H1 (cell line): ENCODE measurements at regions not wholly inside any gene's neighbourhood (a gene's known extent, or its start where the extent isn't known, plus 50 kb on each side); places are given as distances from the start of the nearest gene placed in this dataset.

Source experiments
- CTCF ChIA-PET: fragments of 300-600 bp; sonication (Branson Sonifier 250); formaldehyde crosslinking; loops from one replicate; lab custom pipeline; 2021; ENCODE audit not compliant: partially characterized antibody; lab: Charles Lee
- POLR2A ChIA-PET: fragments of 300-600 bp; sonication (Branson Sonifier 250); formaldehyde crosslinking; loops from one replicate; lab custom pipeline; 2021; ENCODE audit warnings: inconsistent platforms; ENCODE audit not compliant: partially characterized antibody; lab: Charles Lee
- DNase-seq, 2 experiments: peaks; one replicate each; pipeline versions ENCODE4 v3.0.0 to v3.0.0-alpha.2; 2010 to 2022; ENCODE audit warnings: low spot score in 2 of 2, low read depth in 1 of 2, mixed read lengths in 1 of 2
- FAIRE-seq: peaks from 2 replicates; lab custom pipeline; 2011; peaks lifted over from hg19 to GRCh38; lab: Jason Lieb, UNC
- H2AFZ ChIP-seq: 2 replicates; pipeline ENCODE4 v1.8.1; 2012; ENCODE audit warnings: low read length, inconsistent platforms
- H2AK5ac ChIP-seq: 2 replicates; pipeline ENCODE4 v1.6.1; 2013; ENCODE audit warnings: low read depth, low read length
- H2BK120ac ChIP-seq: replicated peaks from 2 replicates; pipeline ENCODE3; 2013; ENCODE audit warnings: low read depth, low read length, inconsistent platforms
- H2BK12ac ChIP-seq: 2 replicates; pipeline ENCODE4 v1.6.1; 2013; ENCODE audit warnings: low read depth, low read length
- H2BK15ac ChIP-seq: 2 replicates; pipeline ENCODE4 v1.6.1; 2013; ENCODE audit warnings: low read length
- H2BK20ac ChIP-seq: 2 replicates; pipeline ENCODE4 v1.6.1; 2013; ENCODE audit warnings: low read length
- H2BK5ac ChIP-seq: 2 replicates; pipeline ENCODE4 v1.6.1; 2013; ENCODE audit warnings: low read depth, low read length
- H3K14ac ChIP-seq: 2 replicates; pipeline ENCODE4 v1.6.1; 2013; ENCODE audit warnings: inconsistent platforms; ENCODE audit not compliant: insufficient read length
- H3K18ac ChIP-seq: 2 replicates; pipeline ENCODE4 v1.6.1; 2013; ENCODE audit warnings: low read length; ENCODE audit errors: extremely low read depth
- H3K23ac ChIP-seq: 2 replicates; pipeline ENCODE4 v1.6.1; 2013; ENCODE audit warnings: inconsistent platforms; ENCODE audit not compliant: insufficient read length
- H3K23me2 ChIP-seq: 2 replicates; pipeline ENCODE4 v1.6.1; 2013; ENCODE audit warnings: low read depth, low read length
- H3K27ac ChIP-seq: 2 replicates; pipeline ENCODE4 v1.6.1; 2011; ENCODE audit warnings: low read depth, low read length, inconsistent platforms
- H3K27me3 ChIP-seq, 4 experiments: replicated peaks in 1 of 4; 1 replicate in 1 of 4; 2 replicates in 3 of 4; pipeline versions ENCODE4 v1.6.1 to v1.8.1; 2011 to 2013; ENCODE audit warnings: low read length in 3 of 4, mild to moderate bottlenecking in 3 of 4, inconsistent platforms in 2 of 4, mixed read lengths in 2 of 4, moderate library complexity in 1 of 4; ENCODE audit not compliant: control insufficient read depth in 3 of 4, insufficient read depth in 3 of 4; ENCODE audit errors: extremely low read depth in 1 of 4
- H3K36me3 ChIP-seq, 4 experiments: 2 replicates each; pipeline versions ENCODE4 v1.6.1 to v1.8.1; 2011 to 2013; ENCODE audit warnings: mild to moderate bottlenecking in 4 of 4, low read length in 3 of 4, moderate library complexity in 2 of 4, control low read depth in 1 of 4, inconsistent platforms in 1 of 4; ENCODE audit not compliant: insufficient read depth in 4 of 4, control insufficient read depth in 2 of 4
- H3K4ac ChIP-seq: replicated peaks from 2 replicates; pipeline ENCODE3; 2013; ENCODE audit warnings: low read length, low read depth, mixed read lengths, inconsistent platforms; ENCODE audit not compliant: insufficient read length
- H3K4me1 ChIP-seq, 4 experiments: replicated peaks in 1 of 4; 1 replicate in 1 of 4; 2 replicates in 3 of 4; pipeline versions ENCODE4 v1.6.1 to v1.8.1; 2011 to 2013; ENCODE audit warnings: low read length in 3 of 4, inconsistent platforms in 2 of 4, mixed read lengths in 1 of 4; ENCODE audit not compliant: insufficient read depth in 4 of 4, control insufficient read depth in 3 of 4
- H3K4me2 ChIP-seq, 2 experiments: 2 replicates each; pipeline versions ENCODE4 v1.6.1 to v1.8.1; 2011 to 2013; ENCODE audit warnings: low read depth in 2 of 2, low read length in 2 of 2, control low read depth in 1 of 2, inconsistent platforms in 1 of 2, mild to moderate bottlenecking in 1 of 2; ENCODE audit not compliant: insufficient read depth in 1 of 2
- H3K4me3 ChIP-seq, 4 experiments: fragments of 200-600, 300-600 bp in 1 of 4; sonication (generic), shearing (Covaris generic), sonication (Bioruptor Twin) in 1 of 4; 2 replicates each; pipeline versions ENCODE4 v1.5.1 to v1.8.1; 2011 to 2016; ENCODE audit warnings: low read length in 4 of 4, low read depth in 3 of 4, control low read depth in 2 of 4, inconsistent platforms in 2 of 4, mild to moderate bottlenecking in 2 of 4, mixed read lengths in 1 of 4, moderate library complexity in 1 of 4; ENCODE audit not compliant: insufficient read depth in 2 of 4; ENCODE audit errors: extremely low read depth in 1 of 4
- H3K56ac ChIP-seq: replicated peaks from 2 replicates; pipeline ENCODE3; 2013; ENCODE audit warnings: low read depth, mild to moderate bottlenecking, mixed read lengths, low read length, inconsistent platforms; ENCODE audit not compliant: insufficient read length
- H3K79me1 ChIP-seq: 2 replicates; pipeline ENCODE4 v1.6.1; 2013; ENCODE audit warnings: low read depth, low read length, control low read depth
- H3K79me2 ChIP-seq, 2 experiments: 2 replicates each; pipeline versions ENCODE4 v1.6.1 to v1.8.1; 2012 to 2013; ENCODE audit warnings: low read length in 2 of 2, mild to moderate bottlenecking in 2 of 2, inconsistent platforms in 1 of 2; ENCODE audit not compliant: insufficient read depth in 2 of 2, control insufficient read depth in 1 of 2
- H3K9ac ChIP-seq, 4 experiments: replicated peaks in 1 of 4; 1 replicate in 1 of 4; 2 replicates in 3 of 4; pipeline versions ENCODE4 v1.6.1 to v1.8.1; 2011 to 2013; ENCODE audit warnings: low read depth in 3 of 4, low read length in 3 of 4, control low read depth in 2 of 4, mild to moderate bottlenecking in 2 of 4, moderate library complexity in 2 of 4, inconsistent platforms in 1 of 4; ENCODE audit errors: extremely low read depth in 1 of 4
- H3K9me3 ChIP-seq, 2 experiments: 2 replicates each; pipeline versions ENCODE4 v1.6.1 to v1.8.1; 2012 to 2013; ENCODE audit warnings: mild to moderate bottlenecking in 2 of 2, moderate library complexity in 2 of 2, control low read depth in 1 of 2, inconsistent platforms in 1 of 2, low read depth in 1 of 2, low read length in 1 of 2, mixed read lengths in 1 of 2; ENCODE audit not compliant: insufficient read depth in 2 of 2
- H4K20me1 ChIP-seq, 2 experiments: replicated peaks in 1 of 2; 2 replicates each; pipeline versions ENCODE3 to v1.8.1; 2011 to 2013; ENCODE audit warnings: inconsistent platforms in 2 of 2, low read length in 2 of 2, mild to moderate bottlenecking in 1 of 2; ENCODE audit not compliant: insufficient read depth in 2 of 2, control insufficient read depth in 1 of 2
- H4K5ac ChIP-seq: 2 replicates; pipeline ENCODE4 v1.6.1; 2013; ENCODE audit warnings: low read length, low read depth, mixed read lengths, inconsistent platforms; ENCODE audit not compliant: insufficient read length
- H4K8ac ChIP-seq: 2 replicates; pipeline ENCODE4 v1.8.0; 2013; ENCODE audit warnings: mild to moderate bottlenecking, moderate library complexity, low read length, inconsistent platforms; ENCODE audit not compliant: insufficient read depth; ENCODE audit errors: extremely low read depth
- H4K91ac ChIP-seq: replicated peaks from 2 replicates; pipeline ENCODE3; 2013; ENCODE audit warnings: low read length, mixed read lengths, inconsistent platforms; ENCODE audit not compliant: insufficient read length
- ASH2L ChIP-seq: fragments of 200-600, 300-600 bp; sonication (generic); IDR thresholded peaks from one replicate; pipeline ENCODE4 v1.7.1; 2017; ENCODE audit warnings: low read length
- CBX5 ChIP-seq: fragments of 300-800, 300-1000 bp; sonication (generic); IDR thresholded peaks from 2 replicates; pipeline ENCODE4 v1.7.1; 2016; ENCODE audit warnings: antibody characterized with exemption, low read length, low read depth
- E2F6 ChIP-seq: IDR thresholded peaks from 2 replicates; pipeline ENCODE4 v1.6.1; 2012; ENCODE audit warnings: inconsistent platforms
- EP300 ChIP-seq, 2 experiments: IDR thresholded peaks; 1 replicate in 1 of 2; 2 replicates in 1 of 2; pipeline ENCODE4 v1.6.1; 2011 to 2012; ENCODE audit warnings: low read depth in 2 of 2, low read length in 2 of 2, mild to moderate bottlenecking in 2 of 2, borderline replicate concordance in 1 of 2, inconsistent platforms in 1 of 2, moderate library complexity in 1 of 2
- MAFK ChIP-seq: IDR thresholded peaks from 2 replicates; pipeline ENCODE4 v1.6.1; 2012; ENCODE audit warnings: low read depth, mild to moderate bottlenecking, improper control_type of control experiment, low read length
- NANOG ChIP-seq: IDR thresholded peaks from 2 replicates; pipeline ENCODE4 v1.6.1; 2011; ENCODE audit warnings: low read length, low read depth, mild to moderate bottlenecking, inconsistent platforms; ENCODE audit not compliant: insufficient read depth, poor library complexity, severe bottlenecking
- RFX5 ChIP-seq: IDR thresholded peaks from 2 replicates; pipeline ENCODE4 v1.6.1; 2011; ENCODE audit warnings: low read depth, low read length, improper control_type of control experiment, borderline replicate concordance
- SAP30 ChIP-seq: fragments of 300-600 bp; sonication (generic); IDR thresholded peaks from 2 replicates; pipeline ENCODE4 v1.7.1; 2012; ENCODE audit warnings: low read length, moderate library complexity, mild to moderate bottlenecking, inconsistent platforms; ENCODE audit not compliant: insufficient read depth, insufficient replicate concordance
- SIRT6 ChIP-seq: IDR thresholded peaks from one replicate; pipeline ENCODE4 v1.7.1; 2012; ENCODE audit warnings: low read length, inconsistent platforms
- SP4 ChIP-seq: IDR thresholded peaks from 2 replicates; pipeline ENCODE4 v1.6.1; 2012; ENCODE audit warnings: low read length, inconsistent platforms
- TBP ChIP-seq: IDR thresholded peaks from 2 replicates; pipeline ENCODE4 v1.6.1; 2011; ENCODE audit warnings: low read depth, low read length, improper control_type of control experiment
- TF ChIP-seq, protein P1 (sequence below): IDR thresholded peaks from 2 replicates; pipeline ENCODE4 v1.6.1; 2012; ENCODE audit warnings: inconsistent platforms

- Histone ChIP-seq H3K4me3 (no peak overlapping the region), H3K4me1 (no peaks in the 10 kb centered on the region), H2BK15ac (no peak overlapping the region), H3K9me3 (no peaks in the 10 kb centered on the region), H2AFZ (no peak overlapping the region), H2BK120ac (no peak overlapping the region), H3K79me1 (no peaks in the 10 kb centered on the region), H2AK5ac (no peak overlapping the region), H3K4ac (no peak overlapping the region), H3K18ac (no peak overlapping the region), H4K91ac (no peak overlapping the region), H3K9ac (no peak overlapping the region), H3K14ac (no peak overlapping the region), H2BK12ac (no peak overlapping the region), H2BK20ac (no peak overlapping the region), H4K8ac (no peak overlapping the region), H3K56ac (no peak overlapping the region), H3K4me2 (no peak overlapping the region), H3K23ac (no peak overlapping the region), H3K23me2 (no peaks in the 10 kb centered on the region), H2BK5ac (no peak overlapping the region), H4K20me1 (no peaks in the 10 kb centered on the region), H3K36me3 (no peaks in the 10 kb centered on the region), H3K27me3 (no peaks in the 10 kb centered on the region), H3K27ac (no peak overlapping the region), H3K79me2 (no peaks in the 10 kb centered on the region), H4K5ac (no peak overlapping the region)
- ChIA-PET POLR2A (no interaction called here), CTCF (no interaction called here)
- no peak for FAIRE-seq
- no peak for DNase-seq
- TF ChIP-seq E2F6 (no peak), SP4 (no peak), EP300 (IDR thresholded peaks at IDR 0.05; ENCODE audit: borderline replicate concordance in 1 of 2, low read depth in 2 of 2, low read length in 2 of 2) (no peak), SIRT6 (no peak), NANOG (no peak), SAP30 (no peak), CBX5 (no peak), MAFK (no peak), ASH2L (no peak), RFX5 (no peak), TBP (no peak)
- TF ChIP-seq, protein P1, sequence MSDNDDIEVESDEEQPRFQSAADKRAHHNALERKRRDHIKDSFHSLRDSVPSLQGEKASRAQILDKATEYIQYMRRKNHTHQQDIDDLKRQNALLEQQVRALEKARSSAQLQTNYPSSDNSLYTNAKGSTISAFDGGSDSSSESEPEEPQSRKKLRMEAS = no peak
Observed at GRCh38 chr2:82233806-82234205, 1929.3 kb upstream of the LRRTM1 start.
